ENCODE measurements at regions not wholly inside any gene's neighbourhood (a gene's known extent, or its start where the extent isn't known, plus 50 kb on each side); places are given as distances from the start of the nearest gene placed in this dataset.

GRCh38 chr18:40235323-40235722 is 1719.7 kb upstream of the PIK3C3 start:
- Histone ChIP-seq H3K27ac (ENCODE audit: low read depth, low read length) (no peak overlapping the region), H4K91ac (replicated peaks; ENCODE audit: insufficient read length, low read length) (no peak overlapping the region), H4K8ac (ENCODE audit: extremely low read depth, insufficient read depth, low read length) (no peak overlapping the region), H2AK5ac (ENCODE audit: low read depth, low read length) (no peak overlapping the region), H3K9ac (replicated peaks in 1 of 4; ENCODE audit: extremely low read depth in 1 of 4, low read depth in 3 of 4, low read length in 3 of 4) (no peak overlapping the region), H4K20me1 (replicated peaks in 1 of 2; ENCODE audit: control insufficient read depth in 1 of 2, insufficient read depth in 2 of 2, low read length in 2 of 2) (no peaks in the 10 kb centered on the region), H3K79me2 (ENCODE audit: control insufficient read depth in 1 of 2, insufficient read depth in 2 of 2, low read length in 2 of 2) (no peaks in the 10 kb centered on the region), H3K14ac (ENCODE audit: insufficient read length) (no peak overlapping the region), H3K23me2 (ENCODE audit: low read depth, low read length) (no peaks in the 10 kb centered on the region), H3K9me3 (ENCODE audit: insufficient read depth in 2 of 2, low read depth in 1 of 2, low read length in 1 of 2) (no peaks in the 10 kb centered on the region), H3K4me1 (replicated peaks in 1 of 4; ENCODE audit: control insufficient read depth in 3 of 4, insufficient read depth in 4 of 4, low read length in 3 of 4) (peaks cover 0 to 3% (median 1%) of the 10 kb centered on the region in 4 experiments; a peak in 1 of 7 replicates), H3K4me3 (ENCODE audit: extremely low read depth in 1 of 4, insufficient read depth in 2 of 4, low read depth in 3 of 4, low read length in 4 of 4) (no peak overlapping the region), H2BK120ac (replicated peaks; ENCODE audit: low read depth, low read length) (no peak overlapping the region), H3K79me1 (ENCODE audit: low read depth, low read length) (no peaks in the 10 kb centered on the region), H3K27me3 (replicated peaks in 1 of 4; ENCODE audit: control insufficient read depth in 3 of 4, extremely low read depth in 1 of 4, insufficient read depth in 3 of 4, low read length in 3 of 4) (no peaks in the 10 kb centered on the region; a peak in 1 of 7 replicates), H2BK20ac (ENCODE audit: low read length) (no peak overlapping the region), H3K18ac (ENCODE audit: extremely low read depth, low read length) (no peak overlapping the region), H3K23ac (ENCODE audit: insufficient read length) (no peak overlapping the region), H2BK5ac (ENCODE audit: low read depth, low read length) (no peak overlapping the region), H3K4ac (replicated peaks; ENCODE audit: insufficient read length, low read depth, low read length) (no peak overlapping the region), H2AFZ (ENCODE audit: low read length) (no peak overlapping the region), H2BK12ac (ENCODE audit: low read depth, low read length) (no peak overlapping the region), H3K36me3 (ENCODE audit: control insufficient read depth in 2 of 4, insufficient read depth in 4 of 4, low read length in 3 of 4) (no peaks in the 10 kb centered on the region), H4K5ac (ENCODE audit: insufficient read length, low read depth, low read length) (no peak overlapping the region), H2BK15ac (ENCODE audit: low read length) (no peak overlapping the region), H3K4me2 (ENCODE audit: insufficient read depth in 1 of 2, low read depth in 2 of 2, low read length in 2 of 2) (no peak overlapping the region), H3K56ac (replicated peaks; ENCODE audit: insufficient read length, low read depth, low read length) (no peak overlapping the region)
- no peak for DNase-seq (ENCODE audit: low read depth in 1 of 2, low spot score in 2 of 2)
- ChIA-PET POLR2A (ENCODE audit: partially characterized antibody) (no interaction called here), CTCF (ENCODE audit: partially characterized antibody) (interaction anchor here (0.7 to 2.2 kb wide), 6 partner anchors 15 to 1228 kb away, joined by 3 to 6 read pairs (median 4); no protein-coding TSS in a partner anchor)
- 92% methylated on average over 2 of the region's 2 CpGs; no CpG with 5 or more reads in 1 of the 2 experiments for WGBS, 2 experiments (ENCODE audit: extremely low coverage in 1 of 2, insufficient coverage in 1 of 2, insufficient read length in 1 of 2, insufficient replicate concordance in 2 of 2, low coverage in 1 of 2, low lambda C conversion rate in 2 of 2, missing lambda C conversion rate in 1 of 2)
- FAIRE-seq, result no peak
- TF ChIP-seq POLR2AphosphoS5 (IDR thresholded peaks at IDR 0.05; ENCODE audit: low read depth, low read length), result no peak
- no peak for TF ChIP-seq MAX (IDR thresholded peaks at IDR 0.05)
- TF ChIP-seq MAFK (IDR thresholded peaks at IDR 0.05; ENCODE audit: low read depth, low read length), result no peak
- no peak for TF ChIP-seq TBP (IDR thresholded peaks at IDR 0.05; ENCODE audit: low read depth, low read length)
- no peak for TF ChIP-seq CHD2 (IDR thresholded peaks at IDR 0.05; ENCODE audit: low read length)
- no peak for TF ChIP-seq SP1 (IDR thresholded peaks at IDR 0.05; ENCODE audit: low read depth, low read length)
- no peak for TF ChIP-seq CEBPB (IDR thresholded peaks at IDR 0.05; ENCODE audit: low read depth, low read length)
- TF ChIP-seq CTBP2 (IDR thresholded peaks at IDR 0.05; ENCODE audit: borderline replicate concordance, insufficient read depth, insufficient read length, low read length), result no peak
- TF ChIP-seq CTCF (IDR thresholded peaks at IDR 0.05; ENCODE audit: control extremely low read depth in 1 of 3, insufficient read depth in 1 of 3, low read depth in 1 of 3, low read length in 3 of 3), result no peak
- no peak for TF ChIP-seq GABPA (IDR thresholded peaks at IDR 0.05; ENCODE audit: borderline replicate concordance, insufficient read depth, low read length)
- no peak for TF ChIP-seq USF2 (IDR thresholded peaks at IDR 0.05; ENCODE audit: low read length)
- no peak for TF ChIP-seq TCF12 (IDR thresholded peaks at IDR 0.05; ENCODE audit: low read depth, low read length)

All from H1 (cell line).